GM21447 (cell line): ENCODE measurements at regions not wholly inside any gene's neighbourhood (a gene's known extent, or its start where the extent isn't known, plus 50 kb on each side); places are given as distances from the start of the nearest gene placed in this dataset.
A peak's percentile ranks its signal among the peaks of the same experiment; 100 is the strongest.
"Not testable (repeated sequence)": the region's sequence is repeated elsewhere in the genome, so short reads cannot be mapped to it uniquely, and the experiment has no call there.

ENCODE experiments used
- ATAC-seq: cut with Tn5 transposase; IDR thresholded peaks from one replicate; pipeline ENCODE4 v1.9.1; 2021; ENCODE audit not compliant: unreplicated experiment

GRCh38 chr12:75742048-75742447 is 230.6 kb upstream of the KRR1 start:
- ATAC-seq = no peak

GRCh38 chr12:75739912-75740311 is 228.5 kb upstream of the KRR1 start:
- no peak for ATAC-seq

- not testable (repeated sequence) for ATAC-seq
Measured at GRCh38 chr12:75739098-75739497, 227.7 kb upstream of the KRR1 start.

GRCh38 chr12:75738486-75738885 is 227.1 kb upstream of the KRR1 start:
- peak; percentile 94 for ATAC-seq

- no peak for ATAC-seq
Measured at GRCh38 chr12:75735853-75736252, 224.4 kb upstream of the KRR1 start.

GRCh38 chr12:75728826-75729225 is 217.4 kb upstream of the KRR1 start:
- no peak for ATAC-seq

GRCh38 chr12:75727577-75727976 is 216.2 kb upstream of the KRR1 start:
- no peak for ATAC-seq

GRCh38 chr12:75725521-75726111 is 214.2 kb upstream of the KRR1 start:
- ATAC-seq = no peak

- ATAC-seq = no peak
Measured at GRCh38 chr12:75724928-75725312, 213.5 kb upstream of the KRR1 start.

- ATAC-seq = no peak
Measured at GRCh38 chr12:75724307-75724927, 213.0 kb upstream of the KRR1 start.

- ATAC-seq = peak; percentile 93
Measured at GRCh38 chr12:75722714-75723200, 211.3 kb upstream of the KRR1 start.

GRCh38 chr12:75721796-75722195 is 210.4 kb upstream of the KRR1 start:
- ATAC-seq = no peak

- no peak for ATAC-seq
Measured at GRCh38 chr12:75720812-75721641, 209.6 kb upstream of the KRR1 start.

- no peak for ATAC-seq
Measured at GRCh38 chr12:75717902-75718301, 206.5 kb upstream of the KRR1 start.

GRCh38 chr12:75716291-75717025 is 205.0 kb upstream of the KRR1 start:
- no peak for ATAC-seq

- ATAC-seq = no peak
Measured at GRCh38 chr12:75715682-75716081, 204.3 kb upstream of the KRR1 start.

GRCh38 chr12:75715323-75715644 is 203.9 kb upstream of the KRR1 start:
- no peak for ATAC-seq

- no peak for ATAC-seq
Measured at GRCh38 chr12:75714462-75715322, 203.3 kb upstream of the KRR1 start.

GRCh38 chr12:75713434-75713833 is 202.0 kb upstream of the KRR1 start:
- ATAC-seq = no peak

- ATAC-seq = no peak
Measured at GRCh38 chr12:75712223-75712622, 200.8 kb upstream of the KRR1 start.

- ATAC-seq = no peak
Measured at GRCh38 chr12:75711271-75711670, 199.9 kb upstream of the KRR1 start.
